Dermis blood vessel endothelial cell (primary cell): ENCODE measurements at regions not wholly inside any gene's neighbourhood (a gene's known extent, or its start where the extent isn't known, plus 50 kb on each side); places are given as distances from the start of the nearest gene placed in this dataset.

ENCODE experiments used
- DNase-seq: peaks from one replicate; pipeline ENCODE4 v3.0.0; 2010

GRCh38 chr17:73958453-73958852, 245.0 kb upstream of the RPL38 start:
- no peak for DNase-seq

- DNase-seq: no peak
Measured at GRCh38 chr17:73960469-73960868, 243.0 kb upstream of the RPL38 start.

- no peak for DNase-seq
Measured at GRCh38 chr17:73962308-73962707, 241.2 kb upstream of the RPL38 start.

GRCh38 chr17:73968680-73969079, 234.8 kb upstream of the RPL38 start:
- no peak for DNase-seq

- DNase-seq: no peak
Measured at GRCh38 chr17:73969956-73970355, 233.5 kb upstream of the RPL38 start.

- no peak for DNase-seq
Measured at GRCh38 chr17:73971127-73971526, 232.4 kb upstream of the RPL38 start.

- no peak for DNase-seq
Measured at GRCh38 chr17:73972056-73972455, 231.4 kb upstream of the RPL38 start.

GRCh38 chr17:73972901-73973300, 230.6 kb upstream of the RPL38 start:
- no peak for DNase-seq

GRCh38 chr17:73973586-73974409, 229.7 kb upstream of the RPL38 start:
- no peak for DNase-seq

- no peak for DNase-seq
Measured at GRCh38 chr17:73974536-73974935, 228.9 kb upstream of the RPL38 start.

- DNase-seq: no peak
Measured at GRCh38 chr17:73976147-73976546, 227.3 kb upstream of the RPL38 start.

- no peak for DNase-seq
Measured at GRCh38 chr17:73976676-73977521, 226.6 kb upstream of the RPL38 start.

- no peak for DNase-seq
Measured at GRCh38 chr17:73980517-73980916, 223.0 kb upstream of the RPL38 start.

GRCh38 chr17:73982871-73983270, 220.6 kb upstream of the RPL38 start:
- no peak for DNase-seq

- no peak for DNase-seq
Measured at GRCh38 chr17:73983621-73984400, 219.7 kb upstream of the RPL38 start.

GRCh38 chr17:73984941-73985340, 218.5 kb upstream of the RPL38 start:
- no peak for DNase-seq

GRCh38 chr17:73985466-73986015, 217.9 kb upstream of the RPL38 start:
- DNase-seq: no peak

- DNase-seq: no peak
Measured at GRCh38 chr17:73986641-73987177, 216.8 kb upstream of the RPL38 start.

- DNase-seq: no peak
Measured at GRCh38 chr17:73987395-73987794, 216.1 kb upstream of the RPL38 start.

- DNase-seq: no peak
Measured at GRCh38 chr17:73987845-73988509, 215.5 kb upstream of the RPL38 start.

GRCh38 chr17:73989671-73990070, 213.8 kb upstream of the RPL38 start:
- DNase-seq: no peak

- no peak for DNase-seq
Measured at GRCh38 chr17:73990290-73990689, 213.2 kb upstream of the RPL38 start.
